HL-60 (cell line): ENCODE measurements at regions not wholly inside any gene's neighbourhood (a gene's known extent, or its start where the extent isn't known, plus 50 kb on each side); places are given as distances from the start of the nearest gene placed in this dataset.

Experiments
- GABPA ChIP-seq: IDR thresholded peaks from 2 replicates; pipeline ENCODE4 v1.6.1; 2012; ENCODE audit warnings: low read depth
- POLR2AphosphoS5 ChIP-seq: IDR thresholded peaks from 2 replicates; pipeline ENCODE4 v1.6.1; 2012; ENCODE audit warnings: low read depth
- SPI1 ChIP-seq: IDR thresholded peaks from 2 replicates; pipeline ENCODE4 v1.6.1; 2012; ENCODE audit warnings: low read depth, mild to moderate bottlenecking, borderline replicate concordance
- TF ChIP-seq, protein P1 (sequence below): IDR thresholded peaks from 2 replicates; pipeline ENCODE4 v1.6.1; 2012; ENCODE audit warnings: low read depth; ENCODE audit not compliant: insufficient replicate concordance
- TF ChIP-seq, protein P2 (sequence below): IDR thresholded peaks from one replicate; pipeline ENCODE4 v1.5.1; 2011; ENCODE audit warnings: low read length, control low read depth, inconsistent platforms; ENCODE audit not compliant: insufficient read depth

DNA sequence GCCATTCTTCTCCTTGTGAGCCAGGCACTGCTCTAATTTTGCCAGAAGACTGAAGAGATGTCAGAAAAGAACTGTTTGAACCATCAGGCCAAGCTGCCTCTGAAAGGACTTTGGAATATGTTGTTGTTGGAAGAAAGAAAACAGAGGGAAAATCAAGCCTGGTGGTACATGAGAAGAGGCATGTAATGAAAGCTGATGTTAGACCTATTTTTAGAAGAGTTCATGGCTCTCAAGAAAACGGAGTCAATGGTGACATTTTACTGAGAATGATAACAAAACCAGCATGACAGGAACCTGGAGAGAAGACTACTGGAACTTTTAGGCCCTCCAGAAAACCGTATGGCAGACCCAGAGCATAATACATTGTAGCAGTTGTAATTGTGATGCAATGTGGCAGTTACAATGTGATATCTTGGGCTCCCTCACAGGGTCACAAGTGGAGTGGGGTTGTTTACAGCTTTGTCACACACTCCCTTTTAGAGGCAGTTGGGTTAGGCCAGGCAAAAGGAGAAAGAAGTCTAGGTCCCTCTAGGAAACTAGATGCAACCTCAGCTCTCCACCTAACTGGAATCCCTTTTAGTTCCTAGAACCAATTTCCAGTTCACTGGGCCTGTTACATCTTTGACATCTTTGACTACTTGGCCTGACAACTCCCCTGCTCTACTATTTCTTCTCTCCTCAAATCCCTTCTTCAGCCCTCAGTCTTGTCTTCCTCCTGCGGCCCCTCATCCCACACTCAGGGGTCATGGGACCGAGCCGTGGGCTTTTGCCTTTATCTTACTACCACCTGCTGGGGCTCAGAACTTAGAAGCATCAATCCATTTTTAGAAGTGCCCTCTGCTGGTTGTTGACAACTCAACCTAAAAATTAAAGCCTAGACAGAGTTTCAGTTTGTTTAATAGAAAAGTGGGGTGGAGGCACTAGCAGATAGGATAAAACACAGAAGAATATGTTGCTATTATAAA, 61.2 kb upstream of the JAK2 start:
- TF ChIP-seq, protein P1, sequence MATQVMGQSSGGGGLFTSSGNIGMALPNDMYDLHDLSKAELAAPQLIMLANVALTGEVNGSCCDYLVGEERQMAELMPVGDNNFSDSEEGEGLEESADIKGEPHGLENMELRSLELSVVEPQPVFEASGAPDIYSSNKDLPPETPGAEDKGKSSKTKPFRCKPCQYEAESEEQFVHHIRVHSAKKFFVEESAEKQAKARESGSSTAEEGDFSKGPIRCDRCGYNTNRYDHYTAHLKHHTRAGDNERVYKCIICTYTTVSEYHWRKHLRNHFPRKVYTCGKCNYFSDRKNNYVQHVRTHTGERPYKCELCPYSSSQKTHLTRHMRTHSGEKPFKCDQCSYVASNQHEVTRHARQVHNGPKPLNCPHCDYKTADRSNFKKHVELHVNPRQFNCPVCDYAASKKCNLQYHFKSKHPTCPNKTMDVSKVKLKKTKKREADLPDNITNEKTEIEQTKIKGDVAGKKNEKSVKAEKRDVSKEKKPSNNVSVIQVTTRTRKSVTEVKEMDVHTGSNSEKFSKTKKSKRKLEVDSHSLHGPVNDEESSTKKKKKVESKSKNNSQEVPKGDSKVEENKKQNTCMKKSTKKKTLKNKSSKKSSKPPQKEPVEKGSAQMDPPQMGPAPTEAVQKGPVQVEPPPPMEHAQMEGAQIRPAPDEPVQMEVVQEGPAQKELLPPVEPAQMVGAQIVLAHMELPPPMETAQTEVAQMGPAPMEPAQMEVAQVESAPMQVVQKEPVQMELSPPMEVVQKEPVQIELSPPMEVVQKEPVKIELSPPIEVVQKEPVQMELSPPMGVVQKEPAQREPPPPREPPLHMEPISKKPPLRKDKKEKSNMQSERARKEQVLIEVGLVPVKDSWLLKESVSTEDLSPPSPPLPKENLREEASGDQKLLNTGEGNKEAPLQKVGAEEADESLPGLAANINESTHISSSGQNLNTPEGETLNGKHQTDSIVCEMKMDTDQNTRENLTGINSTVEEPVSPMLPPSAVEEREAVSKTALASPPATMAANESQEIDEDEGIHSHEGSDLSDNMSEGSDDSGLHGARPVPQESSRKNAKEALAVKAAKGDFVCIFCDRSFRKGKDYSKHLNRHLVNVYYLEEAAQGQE, result no peak
- TF ChIP-seq, protein P2, sequence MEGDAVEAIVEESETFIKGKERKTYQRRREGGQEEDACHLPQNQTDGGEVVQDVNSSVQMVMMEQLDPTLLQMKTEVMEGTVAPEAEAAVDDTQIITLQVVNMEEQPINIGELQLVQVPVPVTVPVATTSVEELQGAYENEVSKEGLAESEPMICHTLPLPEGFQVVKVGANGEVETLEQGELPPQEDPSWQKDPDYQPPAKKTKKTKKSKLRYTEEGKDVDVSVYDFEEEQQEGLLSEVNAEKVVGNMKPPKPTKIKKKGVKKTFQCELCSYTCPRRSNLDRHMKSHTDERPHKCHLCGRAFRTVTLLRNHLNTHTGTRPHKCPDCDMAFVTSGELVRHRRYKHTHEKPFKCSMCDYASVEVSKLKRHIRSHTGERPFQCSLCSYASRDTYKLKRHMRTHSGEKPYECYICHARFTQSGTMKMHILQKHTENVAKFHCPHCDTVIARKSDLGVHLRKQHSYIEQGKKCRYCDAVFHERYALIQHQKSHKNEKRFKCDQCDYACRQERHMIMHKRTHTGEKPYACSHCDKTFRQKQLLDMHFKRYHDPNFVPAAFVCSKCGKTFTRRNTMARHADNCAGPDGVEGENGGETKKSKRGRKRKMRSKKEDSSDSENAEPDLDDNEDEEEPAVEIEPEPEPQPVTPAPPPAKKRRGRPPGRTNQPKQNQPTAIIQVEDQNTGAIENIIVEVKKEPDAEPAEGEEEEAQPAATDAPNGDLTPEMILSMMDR, result no peak
- TF ChIP-seq SPI1 (no peak), POLR2AphosphoS5 (no peak), GABPA (no peak)
